ENCODE measurements at regions not wholly inside any gene's neighbourhood (a gene's known extent, or its start where the extent isn't known, plus 50 kb on each side); places are given as distances from the start of the nearest gene placed in this dataset.
"Not testable (repeated sequence)": the region's sequence is repeated elsewhere in the genome, so short reads cannot be mapped to it uniquely, and the experiment has no call there.

- Mint-ChIP-seq H3K27me3 (peaks cover 8 to 9% of the 10 kb centered on the region in 2 donors), H3K4me3 (no peak overlapping the region), H3K9me3 (no peaks in the 10 kb centered on the region), H3K4me1 (no peaks in the 10 kb centered on the region), H3K27ac (peak overlapping the region; percentile 43), H3K36me3 (no peaks in the 10 kb centered on the region)
- no peak for ATAC-seq (replicated peaks)
- no peak for DNase-seq
Observed at GRCh38 chr2:20125616-20126015, 74.2 kb upstream of the LAPTM4A start.

- DNase-seq, result no peak
- Mint-ChIP-seq H3K9me3 (no peaks in the 10 kb centered on the region), H3K36me3 (no peaks in the 10 kb centered on the region), H3K27me3 (peaks cover 6 to 8% of the 10 kb centered on the region in 2 donors), H3K27ac (no peak overlapping the region), H3K4me3 (no peak overlapping the region), H3K4me1 (no peaks in the 10 kb centered on the region)
- ATAC-seq (replicated peaks), result no peak
Observed at GRCh38 chr2:20125164-20125563, 73.7 kb upstream of the LAPTM4A start.

- Mint-ChIP-seq H3K27ac (no peak overlapping the region), H3K27me3 (peaks cover 12 to 14% of the 10 kb centered on the region in 2 donors), H3K36me3 (no peaks in the 10 kb centered on the region), H3K4me3 (no peak overlapping the region), H3K9me3 (peaks cover 0 to 3% of the 10 kb centered on the region in 2 donors), H3K4me1 (no peaks in the 10 kb centered on the region)
- ATAC-seq (replicated peaks) (no peak), DNase-seq (no peak)
Observed at GRCh38 chr2:20123871-20124594, 72.6 kb upstream of the LAPTM4A start.

- Mint-ChIP-seq H3K27me3 (peaks cover 12 to 15% of the 10 kb centered on the region in 2 donors), H3K27ac (no peak overlapping the region), H3K9me3 (peaks cover 0 to 3% of the 10 kb centered on the region in 2 donors), H3K4me3 (no peak overlapping the region), H3K36me3 (no peaks in the 10 kb centered on the region), H3K4me1 (no peaks in the 10 kb centered on the region)
- DNase-seq, result no peak
- ATAC-seq (replicated peaks), result peak in 1 of 2 donors; percentile 19
Observed at GRCh38 chr2:20122864-20123263, 71.4 kb upstream of the LAPTM4A start.

- Mint-ChIP-seq H3K4me3 (no peak overlapping the region), H3K4me1 (no peaks in the 10 kb centered on the region), H3K9me3 (peaks cover 0 to 3% of the 10 kb centered on the region in 2 donors), H3K36me3 (no peaks in the 10 kb centered on the region), H3K27me3 (peaks cover 12 to 19% of the 10 kb centered on the region in 2 donors), H3K27ac (no peak overlapping the region)
- ATAC-seq (replicated peaks), result no peak
- DNase-seq, result no peak
Observed at GRCh38 chr2:20120569-20121416, 69.4 kb upstream of the LAPTM4A start.

- Mint-ChIP-seq H3K36me3 (no peaks in the 10 kb centered on the region), H3K27ac (no peak overlapping the region), H3K9me3 (peaks cover 0 to 3% of the 10 kb centered on the region in 2 donors), H3K4me1 (no peaks in the 10 kb centered on the region), H3K4me3 (no peak overlapping the region), H3K27me3 (peaks cover 12 to 24% of the 10 kb centered on the region in 2 donors)
- DNase-seq (no peak), ATAC-seq (replicated peaks) (no peak)
Observed at GRCh38 chr2:20118051-20118450, 66.6 kb upstream of the LAPTM4A start.

GRCh38 chr2:20115902-20116301 lies 64.5 kb upstream of the LAPTM4A start:
- Mint-ChIP-seq H3K4me3 (no peak overlapping the region), H3K4me1 (no peaks in the 10 kb centered on the region), H3K9me3 (peaks cover 0 to 3% of the 10 kb centered on the region in 2 donors), H3K36me3 (no peaks in the 10 kb centered on the region), H3K27me3 (peaks cover 4 to 20% of the 10 kb centered on the region in 2 donors), H3K27ac (no peak overlapping the region)
- no peak for ATAC-seq (replicated peaks)
- DNase-seq, result no peak

GRCh38 chr2:20115374-20115773 lies 63.9 kb upstream of the LAPTM4A start:
- ATAC-seq (replicated peaks), result no peak
- peaks cover 7 to 24% of the 10 kb centered on the region in 2 donors for H3K27me3 Mint-ChIP-seq
- H3K4me1 Mint-ChIP-seq, result no peaks in the 10 kb centered on the region
- peaks cover 0 to 3% of the 10 kb centered on the region in 2 donors for H3K9me3 Mint-ChIP-seq
- H3K27ac Mint-ChIP-seq, result no peak overlapping the region
- DNase-seq, result no peak
- H3K36me3 Mint-ChIP-seq, result no peaks in the 10 kb centered on the region
- no peak overlapping the region for H3K4me3 Mint-ChIP-seq

- Mint-ChIP-seq H3K9me3 (no peaks in the 10 kb centered on the region), H3K27me3 (peaks cover 9 to 21% of the 10 kb centered on the region in 2 donors), H3K4me3 (no peak overlapping the region), H3K4me1 (no peaks in the 10 kb centered on the region), H3K36me3 (no peaks in the 10 kb centered on the region), H3K27ac (no peak overlapping the region)
- ATAC-seq (replicated peaks) (no peak), DNase-seq (no peak)
Observed at GRCh38 chr2:20113986-20114938, 62.8 kb upstream of the LAPTM4A start.

GRCh38 chr2:20113004-20113796 lies 61.8 kb upstream of the LAPTM4A start:
- Mint-ChIP-seq H3K27me3 (peaks cover 15 to 18% of the 10 kb centered on the region in 2 donors), H3K9me3 (no peaks in the 10 kb centered on the region), H3K4me1 (peaks cover 0 to under 1% of the 10 kb centered on the region in 2 donors), H3K4me3 (no peak overlapping the region), H3K36me3 (no peaks in the 10 kb centered on the region), H3K27ac (no peak overlapping the region)
- no peak for ATAC-seq (replicated peaks)
- no peak for DNase-seq

GRCh38 chr2:20112361-20112760 lies 60.9 kb upstream of the LAPTM4A start:
- not testable (repeated sequence) for H3K36me3 Mint-ChIP-seq; H3K4me3 Mint-ChIP-seq; H3K4me1 Mint-ChIP-seq; ATAC-seq (replicated peaks); H3K9me3 Mint-ChIP-seq; H3K27ac Mint-ChIP-seq; DNase-seq
- peaks cover 18 to 23% of the 10 kb centered on the region in 2 donors for H3K27me3 Mint-ChIP-seq

GRCh38 chr2:20111311-20112131 lies 60.1 kb upstream of the LAPTM4A start:
- Mint-ChIP-seq H3K36me3 (peaks cover 0 to 2% of the 10 kb centered on the region in 2 donors), H3K27ac (no peak overlapping the region), H3K4me1 (peaks cover 0 to 5% of the 10 kb centered on the region in 2 donors), H3K9me3 (peaks cover 0 to 2% of the 10 kb centered on the region in 2 donors), H3K27me3 (peaks cover 22 to 30% of the 10 kb centered on the region in 2 donors), H3K4me3 (no peak overlapping the region)
- DNase-seq, result no peak
- no peak for ATAC-seq (replicated peaks)

- Mint-ChIP-seq H3K4me1 (peaks cover 0 to 5% of the 10 kb centered on the region in 2 donors), H3K27ac (no peak overlapping the region), H3K36me3 (peaks cover 0 to 2% of the 10 kb centered on the region in 2 donors), H3K27me3 (peaks cover 24 to 36% of the 10 kb centered on the region in 2 donors), H3K4me3 (no peak overlapping the region), H3K9me3 (peaks cover 0 to 3% of the 10 kb centered on the region in 2 donors)
- ATAC-seq (replicated peaks), result no peak
- DNase-seq, result no peak
Observed at GRCh38 chr2:20110876-20111275, 59.4 kb upstream of the LAPTM4A start.

All from stimulated activated naive B cell treated with anti-CD40 and anti-IgM and Interleukin-4, amounts not matched to agents 10 μg/mL and 1 μg/mL and 100 μg/mL, for 72 hours (primary cell).